Stomach (tissue), 8 donors: ENCODE measurements at regions not wholly inside any gene's neighbourhood (a gene's known extent, or its start where the extent isn't known, plus 50 kb on each side); places are given as distances from the start of the nearest gene placed in this dataset.

Experiments used
- DNase-seq, 2 donors: peaks; one replicate each; pipeline versions ENCODE4 v3.0.0 to v3.0.0-alpha.2; 2013 to 2019
- H3K27ac ChIP-seq, 5 donors: fragments of 200-600 bp in 4 of 5; sonication (generic) in 4 of 5; one replicate each; pipeline ENCODE4 v1.5.1; 2013 to 2019; ENCODE audit warnings: mild to moderate bottlenecking in 1 of 5, moderate library complexity in 1 of 5
- H3K27me3 ChIP-seq, 3 donors: fragments of 200-600 bp; sonication (generic); one replicate each; pipeline ENCODE4 v1.5.1; 2017 to 2019; ENCODE audit warnings: mixed run types in 1 of 3
- H3K36me3 ChIP-seq, 4 donors: fragments of 200-600 bp; sonication (generic); 1 replicate in 3 of 4; 2 replicates in 1 of 4; pipeline ENCODE4 v1.5.1; 2016 to 2019
- H3K4me1 ChIP-seq, 4 donors: fragments of 200-600 bp; sonication (generic); one replicate each; pipeline ENCODE4 v1.5.1; 2016 to 2019
- H3K4me3 ChIP-seq, 4 donors: fragments of 200-600 bp; sonication (generic) in 3 of 4; one replicate each; pipeline ENCODE4 v1.5.1; 2016 to 2019; ENCODE audit warnings: mild to moderate bottlenecking in 1 of 4
- H3K9me3 ChIP-seq, 4 donors: fragments of 200-600 bp; sonication (generic); one replicate each; pipeline ENCODE4 v1.5.1; 2016 to 2019
- CTCF ChIP-seq, 7 experiments: fragments of 450-650 bp in 4 of 7; fragments of 200-600 bp in 3 of 7; sonication (generic) in 3 of 7; IDR thresholded peaks; one replicate each; pipeline ENCODE4 v1.5.1; 2016 to 2019; ENCODE audit warnings: antibody characterized with exemption in 7 of 7, control low read depth in 2 of 7, mild to moderate bottlenecking in 1 of 7
- EP300 ChIP-seq: sonication (generic); formaldehyde crosslinking; IDR thresholded peaks from one replicate; pipeline ENCODE4 v1.6.1; 2017; ENCODE audit warnings: antibody characterized with exemption
- POLR2A ChIP-seq, 4 donors: fragments of 450-650 bp; IDR thresholded peaks; one replicate each; pipeline ENCODE4 v1.6.1; 2016; ENCODE audit warnings: antibody characterized with exemption in 4 of 4, control low read depth in 2 of 4, mild to moderate bottlenecking in 1 of 4, moderate library complexity in 1 of 4
- POLR2AphosphoS5 ChIP-seq, 3 donors: sonication (generic); formaldehyde crosslinking; IDR thresholded peaks; one replicate each; pipeline ENCODE4 v1.6.1; 2016; ENCODE audit warnings: antibody characterized with exemption in 3 of 3
- WGBS, 5 donors: extraction: QIAGEN DNeasy Blood & Tissue Kit in 3 of 5; methylation state at CpG; one replicate each; pipeline versions ENCODE4 v1.1.5 to v1.1.7; 2013 to 2018; 5-methylcytosine and 5-hydroxymethylcytosine counted together
- intact Hi-C: fragments of 100-400 bp; cut with DNase I; formaldehyde crosslinking; loops from one replicate; pipeline ENCODE4 v1.15.1; 2023; ENCODE audit warnings: low total_unique reads
- donor health status: healthy with polysubstance abuse.
- donor health status: Bipolar disorder and iron deficiency.
- donor health status: healthy.

GRCh38 chr12:93967454-93967853 is 180.9 kb upstream of the PLXNC1 start:
- intact Hi-C loops: no loop called here
- H3K36me3 ChIP-seq: no peaks in the 10 kb centered on the region
- no peaks in the 10 kb centered on the region for H3K27me3 ChIP-seq
- DNase-seq: no peak
- H3K27ac ChIP-seq: no peak overlapping the region
- WGBS, 5 donors: 79 to 89% (median 81%) methylated on average over 6 of the region's 6 CpGs
- TF ChIP-seq POLR2A (IDR thresholded peaks at IDR 0.05): no peak
- TF ChIP-seq CTCF (IDR thresholded peaks at IDR 0.05): no peak
- TF ChIP-seq POLR2AphosphoS5 (IDR thresholded peaks at IDR 0.05): no peak
- no peak for TF ChIP-seq EP300
- peaks cover 0 to under 1% (median 0%) of the 10 kb centered on the region in 4 donors for H3K9me3 ChIP-seq
- H3K4me3 ChIP-seq: no peak overlapping the region
- H3K4me1 ChIP-seq: peaks cover 0 to 3% (median 0%) of the 10 kb centered on the region in 4 donors

GRCh38 chr12:93968536-93969285 is 179.7 kb upstream of the PLXNC1 start:
- no peak for DNase-seq
- H3K36me3 ChIP-seq: no peaks in the 10 kb centered on the region
- H3K4me1 ChIP-seq: peaks cover 0 to 5% (median 0%) of the 10 kb centered on the region in 4 donors
- no peak overlapping the region for H3K4me3 ChIP-seq
- intact Hi-C loops: no loop called here
- H3K9me3 ChIP-seq: no peaks in the 10 kb centered on the region
- H3K27me3 ChIP-seq: no peaks in the 10 kb centered on the region
- 82 to 90% (median 86%) methylated on average over 12 of the region's 12 CpGs for WGBS, 5 donors
- H3K27ac ChIP-seq: no peak overlapping the region
- TF ChIP-seq EP300 (no peak), POLR2AphosphoS5 (IDR thresholded peaks at IDR 0.05) (no peak), CTCF (IDR thresholded peaks at IDR 0.05) (no peak), POLR2A (IDR thresholded peaks at IDR 0.05) (no peak)

- intact Hi-C loops: no loop called here
- H3K4me1 ChIP-seq: peaks cover 0 to 5% (median 0%) of the 10 kb centered on the region in 4 donors
- TF ChIP-seq EP300 (no peak), POLR2AphosphoS5 (IDR thresholded peaks at IDR 0.05) (no peak), CTCF (IDR thresholded peaks at IDR 0.05) (no peak), POLR2A (IDR thresholded peaks at IDR 0.05) (no peak)
- H3K27ac ChIP-seq: no peak overlapping the region
- no peaks in the 10 kb centered on the region for H3K9me3 ChIP-seq
- H3K36me3 ChIP-seq: no peaks in the 10 kb centered on the region
- no peaks in the 10 kb centered on the region for H3K27me3 ChIP-seq
- no peak overlapping the region for H3K4me3 ChIP-seq
- WGBS, 5 donors: 85 to 92% (median 88%) methylated on average over 10 of the region's 10 CpGs
- DNase-seq: no peak
These were observed 177.3 kb upstream of the PLXNC1 start for GRCh38 chr12:93970900-93971688.

- no peak overlapping the region for H3K4me3 ChIP-seq
- H3K27me3 ChIP-seq: no peaks in the 10 kb centered on the region
- no peak overlapping the region for H3K27ac ChIP-seq
- H3K9me3 ChIP-seq: no peaks in the 10 kb centered on the region
- TF ChIP-seq EP300 (no peak), POLR2AphosphoS5 (IDR thresholded peaks at IDR 0.05) (no peak), POLR2A (IDR thresholded peaks at IDR 0.05) (no peak), CTCF (IDR thresholded peaks at IDR 0.05) (no peak)
- 78 to 84% (median 82%) methylated on average over 8 of the region's 8 CpGs for WGBS, 5 donors
- no peak for DNase-seq
- intact Hi-C loops: no loop called here
- H3K4me1 ChIP-seq: peaks cover 0 to 5% (median 0%) of the 10 kb centered on the region in 4 donors
- no peaks in the 10 kb centered on the region for H3K36me3 ChIP-seq
These were observed 175.8 kb upstream of the PLXNC1 start for GRCh38 chr12:93972411-93973208.
